Mammary epithelial cell (primary cell): ENCODE measurements at regions not wholly inside any gene's neighbourhood (a gene's known extent, or its start where the extent isn't known, plus 50 kb on each side); places are given as distances from the start of the nearest gene placed in this dataset.
"Not testable (repeated sequence)": the region's sequence is repeated elsewhere in the genome, so short reads cannot be mapped to it uniquely, and the experiment has no call there.

Experiments
- CTCF ChIP-seq, 2 donors: IDR thresholded peaks in 1 of 2; conservative IDR thresholded peaks in 1 of 2; 2 replicates each; pipeline ENCODE4 v1.5.1; 2011 to 2012; ENCODE audit warnings: inconsistent platforms in 2 of 2, low read length in 2 of 2, mild to moderate bottlenecking in 2 of 2, control low read depth in 1 of 2, low read depth in 1 of 2; ENCODE audit not compliant: insufficient read depth in 1 of 2; ENCODE audit errors: extremely low read depth in 1 of 2
- EZH2 ChIP-seq: IDR thresholded peaks from 2 replicates; pipeline ENCODE4 v1.6.1; 2012; ENCODE audit warnings: low read length, inconsistent platforms, borderline replicate concordance

GRCh38 chr21:6080941-6081655 is 4440.3 kb upstream of the TPTE start:
- not testable (repeated sequence) for TF ChIP-seq CTCF (conservative IDR thresholded peaks at IDR 0.05 in 1 of 2, IDR thresholded peaks at IDR 0.05 in 1 of 2; ENCODE audit: extremely low read depth in 1 of 2, insufficient read depth in 1 of 2, low read depth in 1 of 2, low read length in 2 of 2); EZH2
